Gastroesophageal sphincter (tissue), 3 donors: ENCODE measurements at regions not wholly inside any gene's neighbourhood (a gene's known extent, or its start where the extent isn't known, plus 50 kb on each side); places are given as distances from the start of the nearest gene placed in this dataset.

Experiments used
- POLR2A ChIP-seq, 2 donors: fragments of 450-650 bp; IDR thresholded peaks; one replicate each; pipeline ENCODE4 v1.6.1; 2017; ENCODE audit warnings: antibody characterized with exemption in 2 of 2, mild to moderate bottlenecking in 2 of 2, moderate library complexity in 1 of 2
- POLR2AphosphoS5 ChIP-seq: sonication (generic); formaldehyde crosslinking; IDR thresholded peaks from one replicate; pipeline ENCODE4 v1.6.1; 2017; ENCODE audit warnings: antibody characterized with exemption
- TF ChIP-seq, protein P1 (sequence below), 4 experiments: fragments of 200-600 bp in 2 of 4; fragments of 450-650 bp in 2 of 4; sonication (generic) in 1 of 4; IDR thresholded peaks; one replicate each; pipeline ENCODE4 v1.5.1; 2017 to 2019; ENCODE audit warnings: antibody characterized with exemption in 4 of 4, mild to moderate bottlenecking in 2 of 4, moderate library complexity in 2 of 4

GRCh38 chr12:118827047-118827446 is 154.3 kb upstream of the SRRM4 start:
- TF ChIP-seq, protein P1, sequence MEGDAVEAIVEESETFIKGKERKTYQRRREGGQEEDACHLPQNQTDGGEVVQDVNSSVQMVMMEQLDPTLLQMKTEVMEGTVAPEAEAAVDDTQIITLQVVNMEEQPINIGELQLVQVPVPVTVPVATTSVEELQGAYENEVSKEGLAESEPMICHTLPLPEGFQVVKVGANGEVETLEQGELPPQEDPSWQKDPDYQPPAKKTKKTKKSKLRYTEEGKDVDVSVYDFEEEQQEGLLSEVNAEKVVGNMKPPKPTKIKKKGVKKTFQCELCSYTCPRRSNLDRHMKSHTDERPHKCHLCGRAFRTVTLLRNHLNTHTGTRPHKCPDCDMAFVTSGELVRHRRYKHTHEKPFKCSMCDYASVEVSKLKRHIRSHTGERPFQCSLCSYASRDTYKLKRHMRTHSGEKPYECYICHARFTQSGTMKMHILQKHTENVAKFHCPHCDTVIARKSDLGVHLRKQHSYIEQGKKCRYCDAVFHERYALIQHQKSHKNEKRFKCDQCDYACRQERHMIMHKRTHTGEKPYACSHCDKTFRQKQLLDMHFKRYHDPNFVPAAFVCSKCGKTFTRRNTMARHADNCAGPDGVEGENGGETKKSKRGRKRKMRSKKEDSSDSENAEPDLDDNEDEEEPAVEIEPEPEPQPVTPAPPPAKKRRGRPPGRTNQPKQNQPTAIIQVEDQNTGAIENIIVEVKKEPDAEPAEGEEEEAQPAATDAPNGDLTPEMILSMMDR (IDR thresholded peaks at IDR 0.05): no peak
- TF ChIP-seq POLR2AphosphoS5 (no peak), POLR2A (IDR thresholded peaks at IDR 0.05) (no peak)
